Lower leg skin (tissue), 4 donors: ENCODE measurements at regions not wholly inside any gene's neighbourhood (a gene's known extent, or its start where the extent isn't known, plus 50 kb on each side); places are given as distances from the start of the nearest gene placed in this dataset.

Source experiments
- DNase-seq, 2 donors: peaks; one replicate each; pipeline ENCODE4 v3.0.0-alpha.2; 2019; ENCODE audit warnings: low spot score in 2 of 2
- H3K4me3 ChIP-seq: fragments of 200-600 bp; sonication (generic); 2 replicates; pipeline ENCODE4 v1.5.1; 2017; ENCODE audit warnings: mild to moderate bottlenecking, low read depth; ENCODE audit not compliant: poor library complexity, severe bottlenecking
- CTCF ChIP-seq, 3 donors: fragments of 450-650 bp; IDR thresholded peaks; one replicate each; pipeline ENCODE4 v1.5.1; 2016; ENCODE audit warnings: antibody characterized with exemption in 3 of 3, mild to moderate bottlenecking in 3 of 3, moderate library complexity in 2 of 3
- POLR2A ChIP-seq, 2 donors: fragments of 450-650 bp; IDR thresholded peaks; one replicate each; pipeline ENCODE4 v1.6.1; 2016 to 2017; ENCODE audit warnings: antibody characterized with exemption in 2 of 2, mild to moderate bottlenecking in 1 of 2, moderate library complexity in 1 of 2
- WGBS, 2 donors: methylation state at CpG; one replicate each; pipeline ENCODE4 v1.1.5; 2018; 5-methylcytosine and 5-hydroxymethylcytosine counted together
- intact Hi-C: fragments of 100-400 bp; cut with DNase I; formaldehyde crosslinking; loops from one replicate; pipeline ENCODE4 v1.15.0; 2023; ENCODE audit warnings: low total_unique reads

GRCh38 chrX:20333672-20334071 lies 67.0 kb upstream of the RPS6KA3 start:
- no peak overlapping the region for H3K4me3 ChIP-seq
- DNase-seq = no peak
- intact Hi-C loops = no loop called here
- TF ChIP-seq CTCF (IDR thresholded peaks at IDR 0.05) = no peak
- TF ChIP-seq POLR2A (IDR thresholded peaks at IDR 0.05) = no peak
- 31 to 64% methylated on average over 1 of the region's 1 CpG for whole genome bisulfite sequencing, 2 donors

GRCh38 chrX:20330545-20330944 lies 63.8 kb upstream of the RPS6KA3 start:
- no peak for DNase-seq
- WGBS, 2 donors = 84 to 100% methylated on average over 2 of the region's 2 CpGs
- intact Hi-C loops = no loop called here
- H3K4me3 ChIP-seq = no peak overlapping the region
- TF ChIP-seq CTCF (IDR thresholded peaks at IDR 0.05) (no peak), POLR2A (IDR thresholded peaks at IDR 0.05) (no peak)

GRCh38 chrX:20329435-20329834 lies 62.7 kb upstream of the RPS6KA3 start:
- TF ChIP-seq CTCF (IDR thresholded peaks at IDR 0.05) = no peak
- TF ChIP-seq POLR2A (IDR thresholded peaks at IDR 0.05) = no peak
- H3K4me3 ChIP-seq = no peak overlapping the region
- 69 to 87% methylated on average over 3 of the region's 3 CpGs for WGBS, 2 donors
- DNase-seq = no peak
- intact Hi-C loops = no loop called here

GRCh38 chrX:20325786-20326388 lies 59.2 kb upstream of the RPS6KA3 start:
- TF ChIP-seq POLR2A (IDR thresholded peaks at IDR 0.05) (no peak), CTCF (IDR thresholded peaks at IDR 0.05) (no peak)
- intact Hi-C loops = no loop called here

GRCh38 chrX:20322887-20323286 lies 56.2 kb upstream of the RPS6KA3 start:
- DNase-seq = no peak
- intact Hi-C loops = no loop called here
- 74 to 92% methylated on average over 5 of the region's 5 CpGs for WGBS, 2 donors
- H3K4me3 ChIP-seq = no peak overlapping the region
- TF ChIP-seq CTCF (IDR thresholded peaks at IDR 0.05) (no peak), POLR2A (IDR thresholded peaks at IDR 0.05) (no peak)

More at GRCh38 chrX:20325786-20326388, 59.2 kb upstream of the RPS6KA3 start:
- no peak overlapping the region for H3K4me3 ChIP-seq
- no peak for DNase-seq
- WGBS, 2 donors = 74 to 83% methylated on average over 6 of the region's 6 CpGs
